HepG2 (cell line): ENCODE measurements at regions not wholly inside any gene's neighbourhood (a gene's known extent, or its start where the extent isn't known, plus 50 kb on each side); places are given as distances from the start of the nearest gene placed in this dataset.

ENCODE experiments used
- ATAC-seq: fragments of 200-7000 bp; cut with Tn5 transposase; 3 replicates; pipeline ENCODE4 v1.9.1; 2020; ENCODE audit warnings: mild to moderate bottlenecking, moderate library complexity
- BruUV-seq: library from RNA; stranded (reverse); fragments of 400-500 nt; replicated peaks from 2 replicates; lab custom pipeline; 2021; lab: Mats Ljungman, UMichigan
- CTCF ChIA-PET: fragments of 300-600 bp; formaldehyde crosslinking; extraction: SDS; loops from one replicate; lab custom pipeline; 2021; ENCODE audit warnings: low total read pairs, inconsistent platforms, low intra/inter-chr PET ratio; lab: Yijun Ruan, JAX
- POLR2A ChIA-PET: fragments of 350-600 bp; sonication (Branson Sonifier 250); formaldehyde crosslinking; loops from one replicate; lab custom pipeline; 2020; ENCODE audit warnings: antibody characterized with exemption, inconsistent platforms; lab: Yijun Ruan, JAX
- DNase-seq: peaks from one replicate; pipeline ENCODE4 v3.0.0-alpha.2; 2015; ENCODE audit warnings: low spot score
- FAIRE-seq: peaks from 3 replicates; lab custom pipeline; 2011; peaks lifted over from hg19 to GRCh38; lab: Jason Lieb, UNC
- H2AFZ ChIP-seq: one replicate; pipeline ENCODE4 v1.6.1; 2011; ENCODE audit warnings: low read length, inconsistent platforms
- H3K27ac ChIP-seq: fragments of 300-600 bp; 3 replicates; pipeline ENCODE4 v1.8.0; 2011; ENCODE audit warnings: mixed run types, mild to moderate bottlenecking, mixed read lengths, low read length, inconsistent platforms; ENCODE audit not compliant: insufficient read depth; ENCODE audit errors: extremely low read length
- H3K27me3 ChIP-seq, 2 experiments: fragments of 200-600 bp in 1 of 2; 2 replicates in 1 of 2; 3 replicates in 1 of 2; pipeline versions ENCODE4 v1.6.0 to v1.8.0; 2011; ENCODE audit warnings: low read length in 2 of 2, mild to moderate bottlenecking in 2 of 2, moderate library complexity in 2 of 2, inconsistent platforms in 1 of 2; ENCODE audit not compliant: insufficient read depth in 2 of 2, control insufficient read depth in 1 of 2
- H3K36me3 ChIP-seq, 2 experiments: fragments of 200-600 bp in 1 of 2; replicated peaks in 1 of 2; 2 replicates in 1 of 2; 3 replicates in 1 of 2; pipeline versions ENCODE4 v1.5.1 to v1.8.0; 2011; ENCODE audit warnings: low read length in 2 of 2, inconsistent platforms in 1 of 2; ENCODE audit not compliant: insufficient read depth in 2 of 2, control insufficient read depth in 1 of 2
- H3K4me1 ChIP-seq: 2 replicates; pipeline ENCODE4 v1.5.1; 2012; ENCODE audit warnings: low read length, inconsistent platforms; ENCODE audit not compliant: insufficient read depth
- H3K4me2 ChIP-seq: 2 replicates; pipeline ENCODE4 v1.6.0; 2011; ENCODE audit warnings: low read depth, low read length, inconsistent platforms
- H3K4me3 ChIP-seq, 3 experiments: fragments of 200-600 bp in 1 of 3; sonication (generic), shearing (Covaris generic) in 1 of 3; replicated peaks in 1 of 3; 2 replicates each; pipeline ENCODE4 v1.5.1; 2011 to 2016; ENCODE audit warnings: low read length in 3 of 3, inconsistent platforms in 2 of 3, low read depth in 2 of 3, mild to moderate bottlenecking in 2 of 3, control low read depth in 1 of 3, mixed read lengths in 1 of 3; ENCODE audit not compliant: insufficient read depth in 1 of 3
- H3K79me2 ChIP-seq: one replicate; pipeline ENCODE4 v1.6.1; 2011; ENCODE audit warnings: low read length, inconsistent platforms; ENCODE audit not compliant: insufficient read depth
- H3K9ac ChIP-seq: 2 replicates; pipeline ENCODE4 v1.6.0; 2011; ENCODE audit warnings: mild to moderate bottlenecking, low read depth, low read length, inconsistent platforms; ENCODE audit not compliant: insufficient read depth
- H3K9me3 ChIP-seq: 2 replicates; pipeline ENCODE4 v1.5.1; 2012; ENCODE audit warnings: mild to moderate bottlenecking, low read length
- H4K20me1 ChIP-seq: 2 replicates; pipeline ENCODE4 v1.6.0; 2011; ENCODE audit warnings: inconsistent platforms, mild to moderate bottlenecking, low read length, moderate library complexity; ENCODE audit not compliant: insufficient read depth
- ERF ChIP-seq: IDR thresholded peaks from 2 replicates; pipeline ENCODE4 v1.6.1; 2018; ENCODE audit warnings: missing biosample characterization, missing genetic modification reagents
- GATA4 ChIP-seq: sonication (generic); IDR thresholded peaks from 2 replicates; pipeline ENCODE4 v1.6.1; 2016; ENCODE audit warnings: antibody characterized with exemption, low read depth, borderline replicate concordance
- KLF13 ChIP-seq: sonication (generic); formaldehyde crosslinking; IDR thresholded peaks from 2 replicates; pipeline ENCODE4 v1.4.0; 2020; ENCODE audit warnings: mild to moderate bottlenecking, missing genetic modification reagents
- NKX3-1 ChIP-seq: sonication (generic); formaldehyde crosslinking; IDR thresholded peaks from 2 replicates; pipeline ENCODE4 v1.5.0; 2020; ENCODE audit warnings: missing genetic modification reagents
- RELA ChIP-seq: sonication (generic); formaldehyde crosslinking; IDR thresholded peaks from 2 replicates; pipeline ENCODE4 v1.4.0; 2020; ENCODE audit warnings: missing genetic modification reagents
- TOE1 ChIP-seq: sonication (generic); formaldehyde crosslinking; IDR thresholded peaks from 2 replicates; pipeline ENCODE4 v1.4.0; 2020; ENCODE audit warnings: mild to moderate bottlenecking, missing genetic modification reagents
- ZNF501 ChIP-seq: sonication (generic); formaldehyde crosslinking; IDR thresholded peaks from 2 replicates; pipeline ENCODE4 v1.5.1; 2020; ENCODE audit warnings: mild to moderate bottlenecking, moderate library complexity, missing genetic modification reagents
- ZNF616 ChIP-seq: sonication (generic); formaldehyde crosslinking; IDR thresholded peaks from 2 replicates; pipeline ENCODE4 v1.5.0; 2020; ENCODE audit warnings: low read depth, mild to moderate bottlenecking, missing genetic modification reagents
- ZNF883 ChIP-seq: sonication (generic); formaldehyde crosslinking; IDR thresholded peaks from 2 replicates; pipeline ENCODE4 v1.5.1; 2020; ENCODE audit warnings: mild to moderate bottlenecking, missing genetic modification reagents; ENCODE audit errors: not compliant biosample characterization
- in situ Hi-C: cut with HindIII; loops from 2 replicates; pipeline ENCODE4 v1.10.0; 2017; ENCODE audit warnings: low pct_unique_long_range_greater_than_20kb; ENCODE audit not compliant: extremely low pct_ligation_motif_present
- intact Hi-C: fragments of 100-400 bp; cut with micrococcal nuclease; formaldehyde crosslinking; loops from one replicate; pipeline ENCODE4 v1.10.0; 2022; ENCODE audit not compliant: unreplicated experiment
- TF ChIP-seq, protein P1 (sequence below), 2 experiments: sonication (generic) in 1 of 2; formaldehyde crosslinking in 1 of 2; IDR thresholded peaks; 2 replicates each; pipeline versions ENCODE4 v1.5.1 to v1.6.1; 2011 to 2020; ENCODE audit warnings: borderline replicate concordance in 1 of 2, low read depth in 1 of 2, low read length in 1 of 2, mild to moderate bottlenecking in 1 of 2, missing genetic modification reagents in 1 of 2, moderate library complexity in 1 of 2
- TF ChIP-seq, protein P2 (sequence below): IDR thresholded peaks from 2 replicates; pipeline ENCODE4 v1.6.1; 2016; ENCODE audit warnings: mild to moderate bottlenecking, missing biosample characterization, missing genetic modification reagents
- TF ChIP-seq, protein P3 (sequence below): sonication (generic); formaldehyde crosslinking; IDR thresholded peaks from 2 replicates; pipeline ENCODE4 v1.4.0; 2020; ENCODE audit warnings: missing genetic modification reagents, low read depth, mild to moderate bottlenecking, borderline replicate concordance
- TF ChIP-seq, protein P4 (sequence below): sonication (generic); formaldehyde crosslinking; IDR thresholded peaks from 2 replicates; pipeline ENCODE4 v1.8.1; 2023; ENCODE audit warnings: mild to moderate bottlenecking, missing genetic modification reagents
- TF ChIP-seq, protein P5 (sequence below): sonication (generic); formaldehyde crosslinking; IDR thresholded peaks from 2 replicates; pipeline ENCODE4 v1.4.0; 2020; ENCODE audit warnings: mild to moderate bottlenecking, missing genetic modification reagents

DNA sequence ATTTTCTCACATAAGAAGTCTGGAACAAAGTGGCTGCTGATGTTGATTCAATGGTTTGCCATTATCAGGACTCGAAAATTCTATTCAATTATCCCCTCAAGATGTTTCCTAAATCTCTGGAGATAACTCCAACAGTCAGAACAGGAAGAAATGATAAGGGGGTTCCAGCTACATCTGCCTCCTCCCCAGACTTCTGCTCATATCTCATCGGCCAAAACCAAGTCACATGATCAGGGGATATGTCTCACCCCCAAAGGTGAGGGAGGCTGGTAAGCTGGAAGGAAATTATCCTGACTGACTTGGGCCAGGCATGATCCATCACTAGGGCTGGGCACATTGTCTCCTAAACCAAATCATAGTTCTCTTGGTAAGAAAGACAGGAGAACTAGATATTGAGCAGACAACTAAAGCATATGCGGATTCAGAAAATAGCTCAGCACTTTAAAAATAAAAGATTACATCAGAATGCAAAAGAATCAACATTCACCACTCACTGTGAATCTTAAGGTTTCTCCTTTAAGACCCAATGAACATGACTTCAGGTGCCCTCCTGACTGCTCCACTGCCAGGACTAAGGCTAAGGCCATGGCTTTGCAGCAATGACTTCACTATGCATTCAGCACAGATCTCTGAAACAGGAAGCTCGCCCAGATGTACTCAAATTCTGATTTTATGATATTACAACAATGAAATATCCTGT, 306.3 kb downstream of the ENC1 start (continued):
- TF ChIP-seq, protein P1, sequence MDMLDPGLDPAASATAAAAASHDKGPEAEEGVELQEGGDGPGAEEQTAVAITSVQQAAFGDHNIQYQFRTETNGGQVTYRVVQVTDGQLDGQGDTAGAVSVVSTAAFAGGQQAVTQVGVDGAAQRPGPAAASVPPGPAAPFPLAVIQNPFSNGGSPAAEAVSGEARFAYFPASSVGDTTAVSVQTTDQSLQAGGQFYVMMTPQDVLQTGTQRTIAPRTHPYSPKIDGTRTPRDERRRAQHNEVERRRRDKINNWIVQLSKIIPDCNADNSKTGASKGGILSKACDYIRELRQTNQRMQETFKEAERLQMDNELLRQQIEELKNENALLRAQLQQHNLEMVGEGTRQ (IDR thresholded peaks at IDR 0.05; ENCODE audit: low read depth, low read length) = no peak
- TF ChIP-seq, protein P1 (CRISPR knock-in tag; IDR thresholded peaks at IDR 0.05; ENCODE audit: borderline replicate concordance) = no peak
- TF ChIP-seq NKX3-1 (CRISPR knock-in tag) = no peak

DNA sequence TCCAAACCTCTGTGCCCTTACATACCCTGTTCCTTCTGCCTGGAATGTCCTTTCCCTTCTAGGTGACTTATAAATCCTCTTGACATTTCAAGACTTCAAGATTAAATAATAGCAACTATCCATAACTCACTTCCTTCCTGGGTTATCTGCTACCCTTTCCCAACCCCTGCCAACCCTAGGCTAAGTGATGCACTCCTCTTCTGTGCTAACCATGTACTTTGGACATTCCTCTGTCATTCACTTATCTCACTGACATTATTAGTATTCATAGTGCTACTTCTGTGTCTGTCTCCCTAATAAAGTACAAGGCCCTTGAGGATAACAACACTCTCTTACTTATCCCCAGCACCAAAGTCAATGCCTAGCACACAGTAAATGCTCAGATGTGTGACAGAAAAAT, 307.1 kb downstream of the ENC1 start:
- no peak for FAIRE-seq
- H3K9ac ChIP-seq = no peak overlapping the region
- no peaks in the 10 kb centered on the region for H4K20me1 ChIP-seq
- ATAC-seq = no peak
- no peaks in the 10 kb centered on the region for H3K79me2 ChIP-seq
- in situ Hi-C loops (no loop called here), intact Hi-C loops (no loop called here)
- POLR2A ChIA-PET = no interaction called here
- H2AFZ ChIP-seq = no peak overlapping the region
- BruUV-seq = no TSS peak
- no peaks in the 10 kb centered on the region for H3K9me3 ChIP-seq
- H3K4me1 ChIP-seq = no peaks in the 10 kb centered on the region
- TF ChIP-seq GATA4 (no peak), ERF (no peak), RELA (CRISPR knock-in tag) (no peak), TOE1 (CRISPR knock-in tag) (no peak), ZNF616 (CRISPR knock-in tag) (no peak), ZNF883 (no peak), ZNF501 (CRISPR knock-in tag) (no peak), KLF13 (CRISPR knock-in tag) (no peak)
- TF ChIP-seq, protein P2, sequence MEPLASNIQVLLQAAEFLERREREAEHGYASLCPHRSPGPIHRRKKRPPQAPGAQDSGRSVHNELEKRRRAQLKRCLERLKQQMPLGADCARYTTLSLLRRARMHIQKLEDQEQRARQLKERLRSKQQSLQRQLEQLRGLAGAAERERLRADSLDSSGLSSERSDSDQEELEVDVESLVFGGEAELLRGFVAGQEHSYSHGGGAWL (CRISPR knock-in tag) = no peak
- TF ChIP-seq, protein P3, sequence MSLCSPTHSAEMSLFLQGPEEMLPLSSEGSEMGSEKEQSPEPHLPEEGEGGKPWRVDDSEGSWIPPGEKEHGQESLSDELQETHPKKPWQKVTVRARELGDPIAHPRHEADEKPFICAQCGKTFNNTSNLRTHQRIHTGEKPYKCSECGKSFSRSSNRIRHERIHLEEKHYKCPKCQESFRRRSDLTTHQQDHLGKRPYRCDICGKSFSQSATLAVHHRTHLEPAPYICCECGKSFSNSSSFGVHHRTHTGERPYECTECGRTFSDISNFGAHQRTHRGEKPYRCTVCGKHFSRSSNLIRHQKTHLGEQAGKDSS = no peak
- TF ChIP-seq, protein P4, sequence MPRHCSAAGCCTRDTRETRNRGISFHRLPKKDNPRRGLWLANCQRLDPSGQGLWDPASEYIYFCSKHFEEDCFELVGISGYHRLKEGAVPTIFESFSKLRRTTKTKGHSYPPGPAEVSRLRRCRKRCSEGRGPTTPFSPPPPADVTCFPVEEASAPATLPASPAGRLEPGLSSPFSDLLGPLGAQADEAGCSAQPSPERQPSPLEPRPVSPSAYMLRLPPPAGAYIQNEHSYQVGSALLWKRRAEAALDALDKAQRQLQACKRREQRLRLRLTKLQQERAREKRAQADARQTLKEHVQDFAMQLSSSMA = no peak
- TF ChIP-seq, protein P5, sequence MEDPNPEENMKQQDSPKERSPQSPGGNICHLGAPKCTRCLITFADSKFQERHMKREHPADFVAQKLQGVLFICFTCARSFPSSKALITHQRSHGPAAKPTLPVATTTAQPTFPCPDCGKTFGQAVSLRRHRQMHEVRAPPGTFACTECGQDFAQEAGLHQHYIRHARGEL (CRISPR knock-in tag) = no peak
- peaks cover 0 to 7% of the 10 kb centered on the region in 2 experiments; a peak in 2 of 5 replicates for H3K27me3 ChIP-seq
- no peak for DNase-seq
- H3K4me3 ChIP-seq = no peak overlapping the region
- H3K27ac ChIP-seq = no peak overlapping the region
- no peaks in the 10 kb centered on the region for H3K36me3 ChIP-seq
- CTCF ChIA-PET = no interaction called here
- H3K4me2 ChIP-seq = no peak overlapping the region
